RWPE2 (cell line): ENCODE measurements at regions not wholly inside any gene's neighbourhood (a gene's known extent, or its start where the extent isn't known, plus 50 kb on each side); places are given as distances from the start of the nearest gene placed in this dataset.

Experiments
- ATAC-seq: fragments of 200-7000 bp; cut with Tn5 transposase; 3 replicates; pipeline ENCODE4 v1.9.1; 2021; ENCODE audit warnings: low read depth
- DNase-seq: peaks from one replicate; pipeline ENCODE4 v3.0.0-alpha.2; 2020; ENCODE audit warnings: low spot score
- H3K27ac ChIP-seq: fragments of 450-650 bp; 2 replicates; pipeline ENCODE4 v1.5.1; 2017; ENCODE audit warnings: mild to moderate bottlenecking; ENCODE audit not compliant: poor library complexity, severe bottlenecking
- H3K27me3 ChIP-seq: fragments of 250-450 bp; sonication (Bioruptor Pico); 2 replicates; pipeline ENCODE4 v1.5.1; 2021; ENCODE audit warnings: mild to moderate bottlenecking, moderate library complexity; ENCODE audit not compliant: insufficient read depth, poor library complexity, severe bottlenecking
- H3K36me3 ChIP-seq: fragments of 250-450 bp; sonication (Bioruptor Pico); 2 replicates; pipeline ENCODE4 v1.5.1; 2020; ENCODE audit warnings: low read depth, mild to moderate bottlenecking, moderate library complexity
- H3K4me1 ChIP-seq: fragments of 250-450 bp; sonication (Bioruptor Pico); 2 replicates; pipeline ENCODE4 v1.5.1; 2021; ENCODE audit warnings: mild to moderate bottlenecking, moderate library complexity; ENCODE audit not compliant: insufficient read depth, poor library complexity, severe bottlenecking
- H3K4me3 ChIP-seq: fragments of 250-450 bp; sonication (Bioruptor Pico); 2 replicates; pipeline ENCODE4 v1.5.1; 2021; ENCODE audit warnings: mild to moderate bottlenecking, moderate library complexity; ENCODE audit not compliant: severe bottlenecking
- H3K9me3 ChIP-seq: fragments of 250-450 bp; sonication (Bioruptor Pico); 2 replicates; pipeline ENCODE4 v1.5.1; 2021; ENCODE audit warnings: mild to moderate bottlenecking, moderate library complexity; ENCODE audit not compliant: severe bottlenecking
- CTCF ChIP-seq: fragments of 450-650 bp; IDR thresholded peaks from one replicate; pipeline ENCODE4 v1.5.1; 2017; ENCODE audit warnings: mild to moderate bottlenecking, moderate library complexity; ENCODE audit not compliant: poor library complexity, severe bottlenecking

GRCh38 chr1:61004262-61005003 is 77.9 kb upstream of the NFIA start:
- H3K9me3 ChIP-seq = no peaks in the 10 kb centered on the region
- no peaks in the 10 kb centered on the region for H3K4me1 ChIP-seq
- ATAC-seq (peak; percentile 84), DNase-seq (no peak)
- H3K4me3 ChIP-seq = no peak overlapping the region
- no peak for TF ChIP-seq CTCF
- no peaks in the 10 kb centered on the region for H3K27me3 ChIP-seq
- H3K36me3 ChIP-seq = no peaks in the 10 kb centered on the region
- H3K27ac ChIP-seq = no peak overlapping the region

GRCh38 chr1:61000327-61000726 is 82.0 kb upstream of the NFIA start:
- Histone ChIP-seq H3K9me3 (no peaks in the 10 kb centered on the region), H3K27ac (no peak overlapping the region), H3K4me1 (no peaks in the 10 kb centered on the region), H3K4me3 (no peak overlapping the region), H3K27me3 (no peaks in the 10 kb centered on the region), H3K36me3 (no peaks in the 10 kb centered on the region)
- ATAC-seq = no peak
- no peak for DNase-seq
- no peak for TF ChIP-seq CTCF

GRCh38 chr1:60998786-60999185 is 83.6 kb upstream of the NFIA start:
- Histone ChIP-seq H3K27ac (no peak overlapping the region), H3K9me3 (no peaks in the 10 kb centered on the region), H3K27me3 (no peaks in the 10 kb centered on the region), H3K36me3 (no peaks in the 10 kb centered on the region), H3K4me3 (no peak overlapping the region), H3K4me1 (no peaks in the 10 kb centered on the region)
- no peak for ATAC-seq
- DNase-seq = no peak
- no peak for TF ChIP-seq CTCF

- Histone ChIP-seq H3K27me3 (no peaks in the 10 kb centered on the region), H3K27ac (no peak overlapping the region), H3K9me3 (no peaks in the 10 kb centered on the region), H3K36me3 (no peaks in the 10 kb centered on the region), H3K4me1 (peaks cover 1% of the 10 kb centered on the region), H3K4me3 (no peak overlapping the region)
- ATAC-seq (no peak), DNase-seq (no peak)
- no peak for TF ChIP-seq CTCF
These were observed 87.4 kb upstream of the NFIA start for GRCh38 chr1:60994828-60995492.

- TF ChIP-seq CTCF = no peak
- Histone ChIP-seq H3K27me3 (no peaks in the 10 kb centered on the region), H3K4me1 (peaks cover 5% of the 10 kb centered on the region), H3K4me3 (no peak overlapping the region), H3K27ac (no peak overlapping the region), H3K9me3 (no peaks in the 10 kb centered on the region), H3K36me3 (no peaks in the 10 kb centered on the region)
- no peak for ATAC-seq
- no peak for DNase-seq
These were observed 88.0 kb upstream of the NFIA start for GRCh38 chr1:60994369-60994768.
